Left cardiac atrium (tissue), 4 donors: ENCODE measurements at regions not wholly inside any gene's neighbourhood (a gene's known extent, or its start where the extent isn't known, plus 50 kb on each side); places are given as distances from the start of the nearest gene placed in this dataset.
"Not testable (repeated sequence)": the region's sequence is repeated elsewhere in the genome, so short reads cannot be mapped to it uniquely, and the experiment has no call there.

Experiments used
- ATAC-seq, 2 donors: fragments of 200-7000 bp; cut with Tn5 transposase; one replicate each; pipeline ENCODE4 v1.9.1; 2020; ENCODE audit warnings: mild to moderate bottlenecking in 2 of 2, moderate library complexity in 2 of 2
- DNase-seq: peaks from one replicate; pipeline ENCODE4 v3.0.0-alpha.2; 2020
- intact Hi-C, 2 donors: fragments of 100-400 bp; cut with DNase I; formaldehyde crosslinking; loops; one replicate each; pipeline versions ENCODE4 v1.14.1 to v1.15.1; 2022 to 2023
- donor health status: DM: no; HTN: yes; CAD: no.
- donor health status: DM: no; HTN: yes; CAD: no; lungs with severe emphysema.
- donor health status: DM: yes; HTN: yes; CAD: no.
- donor health status: Dilated cardiomyopathy.

DNA sequence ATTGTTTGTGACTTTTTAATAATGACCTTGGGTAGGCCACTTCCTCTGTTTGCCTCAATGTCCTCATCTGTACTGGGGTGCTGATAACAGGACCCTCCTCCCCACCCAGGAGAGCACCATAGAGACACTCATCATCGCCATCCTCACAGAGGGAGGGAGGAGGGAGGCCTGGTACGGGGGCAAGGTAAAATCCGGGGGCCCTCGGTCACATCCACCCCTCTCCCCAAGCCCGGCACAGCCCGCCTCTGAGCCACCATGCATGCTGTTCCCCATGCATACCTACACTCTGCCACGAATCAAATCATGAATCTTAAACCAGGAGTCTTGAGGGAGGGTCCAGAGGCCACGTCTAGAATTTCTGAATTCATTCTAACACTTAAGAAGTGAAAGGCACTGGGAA is 74.9 kb upstream of the IQSEC1 start:
- intact Hi-C loops, result no loop called here
- DNase-seq, result no peak
- no peak for ATAC-seq

DNA sequence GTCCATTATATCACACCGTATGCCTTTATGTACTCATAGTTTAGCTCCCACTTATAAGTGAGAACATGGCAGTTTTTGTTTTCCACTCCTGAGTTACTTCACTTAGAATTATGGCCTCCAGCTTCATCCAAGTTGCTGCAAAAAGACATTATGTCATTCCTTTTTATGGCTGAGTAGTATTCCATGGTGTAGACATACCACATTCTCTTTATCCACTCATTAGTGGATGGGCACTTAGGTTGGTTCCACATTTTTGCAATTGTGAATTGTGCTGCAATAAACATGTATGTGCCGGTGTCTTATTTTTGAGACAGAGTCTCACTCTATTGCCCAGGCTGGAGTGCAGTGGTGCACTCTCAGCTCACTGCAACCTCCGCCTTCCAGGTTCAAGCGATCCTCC is 74.1 kb upstream of the IQSEC1 start:
- ATAC-seq, result no peak
- intact Hi-C loops, result no loop called here

GRCh38 chr3:13146643-13147143 is 73.5 kb upstream of the IQSEC1 start:
- intact Hi-C loops, result no loop called here
- DNase-seq (no peak), ATAC-seq (no peak)

More for the DNA sequence above, 74.1 kb upstream of the IQSEC1 start:
- DNase-seq, result no peak

GRCh38 chr3:13145826-13146642 is 72.8 kb upstream of the IQSEC1 start:
- DNase-seq, result no peak
- ATAC-seq, result no peak
- intact Hi-C loops, result no loop called here

GRCh38 chr3:13145131-13145825 is 72.0 kb upstream of the IQSEC1 start:
- intact Hi-C loops, result no loop called here
- no peak for DNase-seq
- no peak for ATAC-seq

DNA sequence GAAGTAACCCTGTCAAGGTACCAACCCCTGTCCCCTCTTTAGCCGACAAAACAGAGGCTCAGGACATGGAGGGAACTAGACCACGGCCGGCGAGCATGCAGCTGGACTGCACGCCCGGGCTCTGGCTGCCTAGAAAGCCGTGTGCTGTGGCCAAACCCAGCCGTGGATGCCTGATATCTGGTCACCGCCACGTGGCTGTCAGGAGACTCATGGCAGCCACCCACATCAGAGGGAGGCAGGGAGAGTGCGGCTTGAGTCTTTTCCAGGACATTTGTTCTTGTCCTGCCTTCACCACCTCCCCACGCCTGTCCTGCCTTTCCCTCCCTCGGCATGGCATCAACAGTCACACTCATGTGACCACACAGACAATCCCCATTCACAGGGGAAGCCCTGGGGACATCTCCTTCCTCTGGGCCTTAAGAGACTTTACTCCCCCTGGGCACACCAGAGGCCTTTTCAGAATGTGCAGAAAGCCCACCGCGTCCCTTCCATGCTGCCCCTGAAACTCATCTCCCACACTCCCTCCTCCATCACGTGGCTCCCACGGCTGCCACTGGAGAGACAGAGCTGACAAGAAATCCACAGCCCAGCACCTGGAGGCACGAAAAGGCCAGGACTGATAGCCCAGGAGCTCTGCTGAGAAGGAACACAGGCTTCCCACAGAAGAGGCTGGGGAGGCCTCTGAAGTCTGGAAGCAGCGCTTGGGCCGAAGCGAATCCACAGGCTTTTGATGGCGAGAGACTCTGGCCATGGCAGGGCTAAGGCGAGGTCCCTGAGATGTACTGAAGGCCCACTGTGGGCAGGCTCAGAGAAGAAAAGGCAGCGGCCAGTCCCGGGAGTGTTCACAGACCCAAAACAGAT is 71.2 kb upstream of the IQSEC1 start:
- intact Hi-C loops, result no loop called here
- ATAC-seq, result no peak

GRCh38 chr3:13143381-13144004 is 70.3 kb upstream of the IQSEC1 start:
- ATAC-seq (no peak), DNase-seq (no peak)
- intact Hi-C loops, result no loop called here

More for the DNA sequence above, 71.2 kb upstream of the IQSEC1 start:
- no peak for DNase-seq

GRCh38 chr3:13142552-13143380 is 69.5 kb upstream of the IQSEC1 start:
- DNase-seq (no peak), ATAC-seq (no peak)
- intact Hi-C loops, result no loop called here

DNA sequence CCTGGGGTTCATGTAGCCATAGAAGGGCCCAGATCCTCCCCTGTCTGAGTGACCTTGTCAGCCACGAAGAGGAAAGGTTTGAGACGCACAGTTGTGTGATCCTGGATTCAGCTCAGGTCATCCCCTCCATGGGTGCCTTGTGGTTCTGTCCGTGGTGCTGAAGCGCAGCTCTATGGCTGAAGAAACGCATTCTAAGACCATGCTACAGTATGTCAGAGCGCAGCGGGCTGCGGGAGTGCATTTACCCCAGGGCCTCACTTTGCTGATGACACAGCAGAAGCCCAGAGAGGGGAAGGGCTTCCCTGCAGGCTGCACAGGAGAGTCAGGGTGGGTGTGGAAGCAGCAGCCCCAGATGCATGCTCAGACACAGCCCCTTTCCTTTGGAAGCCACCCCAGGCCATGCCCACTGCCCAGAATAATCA is 68.8 kb upstream of the IQSEC1 start:
- intact Hi-C loops, result no loop called here
- DNase-seq, result no peak
- ATAC-seq, result peak; percentile 34 to 44

GRCh38 chr3:13141183-13141582 is 68.0 kb upstream of the IQSEC1 start:
- intact Hi-C loops, result no loop called here
- ATAC-seq (no peak), DNase-seq (no peak)

- intact Hi-C loops, result no loop called here
- DNase-seq (no peak), ATAC-seq (no peak)
Observed at GRCh38 chr3:13140596-13140995, 67.4 kb upstream of the IQSEC1 start.

GRCh38 chr3:13139471-13140065 is 66.3 kb upstream of the IQSEC1 start:
- ATAC-seq (no peak), DNase-seq (no peak)
- intact Hi-C loops, result no loop called here

DNA sequence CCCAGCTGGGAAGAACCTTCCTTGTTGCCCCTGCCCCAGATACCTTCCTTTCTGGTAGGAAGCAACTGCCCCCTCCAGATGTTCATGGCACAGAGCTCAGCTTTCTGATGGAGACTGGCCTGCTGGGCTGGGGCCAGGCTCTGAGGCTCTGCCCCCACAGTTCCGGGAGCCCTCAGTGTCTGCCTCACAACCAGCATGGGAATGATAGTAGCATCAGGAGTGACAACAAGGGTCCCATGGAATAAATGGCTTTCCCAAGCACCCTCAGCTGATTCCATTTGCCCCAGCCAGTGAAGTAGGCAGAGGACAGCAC is 65.6 kb upstream of the IQSEC1 start:
- DNase-seq (no peak), ATAC-seq (no peak)
- intact Hi-C loops, result no loop called here

GRCh38 chr3:13137941-13138832 is 65.0 kb upstream of the IQSEC1 start:
- no peak for DNase-seq
- intact Hi-C loops, result no loop called here
- ATAC-seq, result peak in 1 of 2 donors; percentile 26

- intact Hi-C loops, ATAC-seq, DNase-seq: not testable (repeated sequence)
Observed at GRCh38 chr3:13136848-13137247, 63.6 kb upstream of the IQSEC1 start.

DNA sequence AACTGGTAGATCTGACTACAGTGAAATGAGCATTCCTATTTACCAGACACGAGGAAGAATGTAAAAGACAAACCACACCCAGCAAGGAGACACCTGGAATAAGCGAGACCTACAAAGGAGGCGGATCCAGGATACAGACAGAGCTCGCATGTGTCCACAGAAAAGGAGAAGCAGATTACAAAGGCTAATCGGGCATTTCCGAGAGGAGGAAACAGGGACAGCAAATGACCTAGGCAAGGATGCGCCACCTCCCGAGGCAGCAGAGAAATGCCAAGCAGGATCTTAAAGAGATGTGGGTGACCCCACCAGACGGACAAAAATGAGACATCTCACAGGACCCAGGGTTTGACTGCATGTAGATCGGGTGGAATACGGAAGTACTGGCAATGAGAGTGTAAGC is 63.2 kb upstream of the IQSEC1 start:
- DNase-seq, result no peak
- intact Hi-C loops, result no loop called here
- ATAC-seq, result no peak

GRCh38 chr3:13135811-13136321 is 62.6 kb upstream of the IQSEC1 start:
- intact Hi-C loops, result no loop called here
- ATAC-seq, result peak in 1 of 2 donors; percentile 81
- no peak for DNase-seq
